ENCODE measurements at regions not wholly inside any gene's neighbourhood (a gene's known extent, or its start where the extent isn't known, plus 50 kb on each side); places are given as distances from the start of the nearest gene placed in this dataset.

DNA sequence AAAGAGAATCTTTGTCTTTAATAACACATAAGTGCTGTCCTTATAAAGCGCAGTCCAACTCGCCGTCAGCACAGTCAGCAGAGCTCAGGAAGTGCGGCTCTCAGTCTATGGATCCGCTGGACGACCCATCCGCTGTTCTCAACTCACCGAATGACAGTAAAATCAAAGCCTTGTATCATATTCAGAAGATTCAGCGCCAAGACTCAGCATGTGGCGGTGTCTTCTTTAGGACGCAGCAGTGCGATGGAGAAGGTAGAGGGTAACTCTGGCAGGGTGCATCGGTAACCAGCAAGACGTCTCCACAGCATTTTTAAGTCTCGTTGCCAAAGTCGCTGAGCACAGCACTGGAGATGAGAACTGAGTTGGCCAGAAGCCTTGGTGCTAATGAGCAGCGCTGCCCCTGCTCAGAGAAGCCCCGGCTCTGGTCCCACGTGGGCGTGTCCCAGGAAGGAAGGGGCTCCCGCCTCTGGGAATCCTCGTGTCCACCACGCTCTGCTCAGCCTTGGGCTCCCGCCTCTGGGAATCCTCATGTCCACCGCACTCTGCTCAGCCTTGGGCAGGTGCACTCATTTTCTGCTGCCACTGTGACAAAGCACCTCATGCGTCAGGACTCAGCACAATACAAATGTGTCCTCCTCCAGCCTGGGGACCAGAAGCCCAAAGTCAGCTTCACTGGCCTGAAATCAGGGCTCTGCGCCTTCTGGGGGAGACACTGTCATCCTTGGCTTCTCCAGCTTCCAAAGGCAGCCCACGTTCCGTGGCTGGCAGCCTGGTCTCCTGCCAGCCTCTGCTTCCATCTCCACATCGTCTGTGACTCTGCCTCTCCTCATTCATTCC lies 238.0 kb upstream of the SALL3 start:
- in situ Hi-C loops (cut with MboI), result no loop called here

DNA sequence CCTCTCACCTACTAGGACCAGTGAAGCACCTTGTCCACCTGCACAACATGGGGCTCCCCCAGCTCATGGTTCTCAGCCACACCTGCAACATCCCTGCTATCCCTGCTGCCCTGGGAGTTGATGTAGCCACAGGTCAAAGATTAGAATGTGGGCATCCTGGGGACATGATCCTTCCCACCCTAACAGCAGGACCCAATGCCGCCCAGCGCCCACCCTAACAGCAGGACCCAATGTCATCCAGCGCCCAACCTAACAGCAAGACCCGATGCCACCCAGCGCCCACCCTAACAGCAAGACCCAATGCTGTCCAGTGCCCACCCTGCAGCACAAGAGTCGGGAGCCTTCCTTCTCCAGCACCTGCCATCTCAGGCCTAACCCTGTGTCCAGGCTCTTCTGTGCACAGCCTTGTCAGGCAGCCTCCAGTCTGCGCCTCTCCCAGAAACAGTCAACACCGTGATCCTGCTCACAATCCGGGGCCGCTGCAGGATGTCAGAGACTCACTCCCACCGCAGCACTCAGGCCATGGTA lies 237.3 kb upstream of the SALL3 start:
- H3F3A ChIP-seq (ENCODE audit: insufficient read depth), result no peaks in the 10 kb centered on the region
- no peaks in the 10 kb centered on the region for H3K36me3 ChIP-seq (ENCODE audit: low read depth)
- no peak overlapping the region for H3K27ac ChIP-seq
- TF ChIP-seq EZH2phosphoT487 (IDR thresholded peaks at IDR 0.05; ENCODE audit: insufficient read depth, low read depth) (no peak), EZH2 (IDR thresholded peaks at IDR 0.05; ENCODE audit: insufficient read depth, poor library complexity, severe bottlenecking) (no peak)
- H3K4me2 ChIP-seq (ENCODE audit: unreplicated experiment), result no peak overlapping the region
- H3K4me3 ChIP-seq, result no peak overlapping the region
- 54 to 60% methylated on average over 11 of the region's 11 CpGs for WGBS, 2 experiments (ENCODE audit: low coverage in 1 of 2, low lambda C conversion rate in 2 of 2, missing lambda C conversion rate in 2 of 2)
- no peaks in the 10 kb centered on the region for H3K79me2 ChIP-seq (ENCODE audit: insufficient read depth)
- in situ Hi-C loops (cut with MboI), result no loop called here
- no peaks in the 10 kb centered on the region for H3K9me2 ChIP-seq (ENCODE audit: insufficient read depth)
- H3K27me3 ChIP-seq (replicated peaks; ENCODE audit: insufficient read depth), result no peaks in the 10 kb centered on the region
- no peaks in the 10 kb centered on the region for H3K4me1 ChIP-seq (ENCODE audit: insufficient read depth)
- H4K20me1 ChIP-seq (ENCODE audit: insufficient read depth), result no peaks in the 10 kb centered on the region
- no peaks in the 10 kb centered on the region for H3K9me3 ChIP-seq (ENCODE audit: low read depth)
- no peak overlapping the region for H3K9ac ChIP-seq
- no peak for DNase-seq
- no peak overlapping the region for H2AFZ ChIP-seq

More for the DNA sequence above, 238.0 kb upstream of the SALL3 start:
- Histone ChIP-seq H2AFZ (no peak overlapping the region), H3K27ac (no peak overlapping the region), H3F3A (ENCODE audit: insufficient read depth) (no peaks in the 10 kb centered on the region), H3K9ac (no peak overlapping the region), H3K9me3 (ENCODE audit: low read depth) (no peaks in the 10 kb centered on the region), H4K20me1 (ENCODE audit: insufficient read depth) (no peaks in the 10 kb centered on the region), H3K79me2 (ENCODE audit: insufficient read depth) (no peaks in the 10 kb centered on the region), H3K4me3 (no peak overlapping the region), H3K4me1 (ENCODE audit: insufficient read depth) (no peaks in the 10 kb centered on the region), H3K27me3 (replicated peaks; ENCODE audit: insufficient read depth) (no peaks in the 10 kb centered on the region), H3K36me3 (ENCODE audit: low read depth) (no peaks in the 10 kb centered on the region), H3K9me2 (ENCODE audit: insufficient read depth) (no peaks in the 10 kb centered on the region), H3K4me2 (ENCODE audit: unreplicated experiment) (no peak overlapping the region)
- TF ChIP-seq EZH2phosphoT487 (IDR thresholded peaks at IDR 0.05; ENCODE audit: insufficient read depth, low read depth) (no peak), EZH2 (IDR thresholded peaks at IDR 0.05; ENCODE audit: insufficient read depth, poor library complexity, severe bottlenecking) (no peak)
- DNase-seq, result no peak
- WGBS, 2 experiments (ENCODE audit: low coverage in 1 of 2, low lambda C conversion rate in 2 of 2, missing lambda C conversion rate in 2 of 2), result 42 to 45% methylated on average over 30 of the region's 30 CpGs

DNA sequence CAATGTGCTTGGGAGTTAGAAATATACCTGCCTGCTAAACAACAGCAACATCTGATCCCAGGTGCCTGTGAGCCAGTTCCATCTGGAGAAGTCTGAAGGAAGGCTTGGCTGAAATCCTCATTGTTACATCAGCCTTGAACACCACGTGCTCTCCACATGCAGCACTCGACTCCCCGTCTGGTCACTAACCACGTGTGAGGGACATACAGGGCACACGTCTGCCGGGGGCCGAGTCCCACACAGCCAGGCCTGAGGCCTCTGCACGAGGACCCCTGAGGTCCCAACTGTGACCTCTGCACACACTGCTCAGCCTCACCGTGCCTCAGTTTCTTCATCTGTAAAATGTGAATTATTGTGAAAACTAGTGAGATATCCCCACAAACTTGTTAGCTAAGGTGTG lies 236.5 kb upstream of the SALL3 start:
- Histone ChIP-seq H4K20me1 (ENCODE audit: insufficient read depth) (no peaks in the 10 kb centered on the region), H3K27me3 (replicated peaks; ENCODE audit: insufficient read depth) (no peaks in the 10 kb centered on the region), H3K4me1 (ENCODE audit: insufficient read depth) (no peaks in the 10 kb centered on the region), H3K27ac (no peak overlapping the region), H3K79me2 (ENCODE audit: insufficient read depth) (no peaks in the 10 kb centered on the region), H3K9ac (no peak overlapping the region), H3K9me2 (ENCODE audit: insufficient read depth) (no peaks in the 10 kb centered on the region), H3K9me3 (ENCODE audit: low read depth) (no peaks in the 10 kb centered on the region), H3K4me3 (no peak overlapping the region), H2AFZ (no peak overlapping the region), H3K4me2 (ENCODE audit: unreplicated experiment) (no peak overlapping the region), H3K36me3 (ENCODE audit: low read depth) (no peaks in the 10 kb centered on the region), H3F3A (ENCODE audit: insufficient read depth) (no peaks in the 10 kb centered on the region)
- no peak for DNase-seq
- WGBS, 2 experiments (ENCODE audit: low coverage in 1 of 2, low lambda C conversion rate in 2 of 2, missing lambda C conversion rate in 2 of 2), result 19 to 26% methylated on average over 9 of the region's 9 CpGs
- TF ChIP-seq EZH2phosphoT487 (IDR thresholded peaks at IDR 0.05; ENCODE audit: insufficient read depth, low read depth) (no peak), EZH2 (IDR thresholded peaks at IDR 0.05; ENCODE audit: insufficient read depth, poor library complexity, severe bottlenecking) (no peak)
- in situ Hi-C loops (cut with MboI), result no loop called here

DNA sequence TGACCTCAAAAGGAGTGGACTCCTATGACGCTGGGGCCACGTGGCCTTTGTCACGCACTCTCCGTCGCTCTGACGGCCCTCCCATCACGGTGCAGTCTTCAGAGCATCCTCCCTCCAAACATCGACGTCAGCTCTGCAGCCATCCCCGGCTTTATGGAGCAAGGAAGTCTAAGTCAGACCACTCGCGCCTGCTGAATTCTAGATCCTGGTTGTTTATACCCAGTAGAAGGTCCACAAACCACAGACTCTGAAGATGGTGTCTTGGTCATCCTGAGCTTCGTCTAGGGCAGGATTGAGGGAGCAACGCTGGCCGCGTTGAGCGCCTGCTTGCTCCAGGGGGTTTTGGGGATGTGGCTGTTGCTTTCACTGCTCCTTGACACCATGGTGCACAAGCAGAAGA lies 228.0 kb upstream of the SALL3 start:
- no peaks in the 10 kb centered on the region for H4K20me1 ChIP-seq (ENCODE audit: insufficient read depth)
- H3K4me3 ChIP-seq, result no peak overlapping the region
- no peaks in the 10 kb centered on the region for H3K9me2 ChIP-seq (ENCODE audit: insufficient read depth)
- no peaks in the 10 kb centered on the region for H3K27me3 ChIP-seq (replicated peaks; ENCODE audit: insufficient read depth)
- no peaks in the 10 kb centered on the region for H3K4me1 ChIP-seq (ENCODE audit: insufficient read depth)
- no peaks in the 10 kb centered on the region for H3K9me3 ChIP-seq (ENCODE audit: low read depth)
- TF ChIP-seq EZH2phosphoT487 (IDR thresholded peaks at IDR 0.05; ENCODE audit: insufficient read depth, low read depth) (no peak), EZH2 (IDR thresholded peaks at IDR 0.05; ENCODE audit: insufficient read depth, poor library complexity, severe bottlenecking) (no peak)
- no peak for DNase-seq
- H3K27ac ChIP-seq, result no peak overlapping the region
- H3K79me2 ChIP-seq (ENCODE audit: insufficient read depth), result no peaks in the 10 kb centered on the region
- no peak overlapping the region for H3K9ac ChIP-seq
- no peaks in the 10 kb centered on the region for H3F3A ChIP-seq (ENCODE audit: insufficient read depth)
- no peak overlapping the region for H3K4me2 ChIP-seq (ENCODE audit: unreplicated experiment)
- in situ Hi-C loops (cut with MboI), result no loop called here
- WGBS, 2 experiments (ENCODE audit: low coverage in 1 of 2, low lambda C conversion rate in 2 of 2, missing lambda C conversion rate in 2 of 2), result 53 to 61% methylated on average over 17 of the region's 17 CpGs
- H3K36me3 ChIP-seq (ENCODE audit: low read depth), result no peaks in the 10 kb centered on the region
- no peak overlapping the region for H2AFZ ChIP-seq
